ENCODE measurements at regions not wholly inside any gene's neighbourhood (a gene's known extent, or its start where the extent isn't known, plus 50 kb on each side); places are given as distances from the start of the nearest gene placed in this dataset.

- Histone ChIP-seq H3K27me3 (no peaks in the 10 kb centered on the region), H3K4me3 (no peak overlapping the region), H3K4me1 (peaks cover 0 to 15% (median 7%) of the 10 kb centered on the region in 4 donors), H3K9me3 (no peaks in the 10 kb centered on the region), H3K36me3 (no peaks in the 10 kb centered on the region), H3K27ac (no peak overlapping the region)
- WGBS, 2 donors (ENCODE audit: low coverage in 1 of 2): 90% methylated on average over 1 of the region's 1 CpG; no CpG with 5 or more reads in 1 of the 2 donors
- intact Hi-C loops (cut with DNase I; ENCODE audit: low total_unique reads): no loop called here
- TF ChIP-seq CTCF (IDR thresholded peaks at IDR 0.05) (no peak), EP300 (IDR thresholded peaks at IDR 0.05; ENCODE audit: low read depth) (no peak), POLR2A (IDR thresholded peaks at IDR 0.05) (no peak), POLR2AphosphoS5 (IDR thresholded peaks at IDR 0.05) (no peak)
- in situ Hi-C loops (cut with MboI; ENCODE audit: low pct_ligation_motif_present in 1 of 4, low pct_unique_long_range_greater_than_20kb in 1 of 4, low sequenced_read_pairs in 3 of 4): no loop called here
- no peak for DNase-seq
Observed at GRCh38 chr11:112614605-112615004, 346.6 kb upstream of the NCAM1 start.

GRCh38 chr11:112615238-112615637, 346.0 kb upstream of the NCAM1 start:
- intact Hi-C loops (cut with DNase I; ENCODE audit: low total_unique reads) (no loop called here), in situ Hi-C loops (cut with MboI; ENCODE audit: low pct_ligation_motif_present in 1 of 4, low pct_unique_long_range_greater_than_20kb in 1 of 4, low sequenced_read_pairs in 3 of 4) (no loop called here)
- Histone ChIP-seq H3K36me3 (no peaks in the 10 kb centered on the region), H3K27me3 (no peaks in the 10 kb centered on the region), H3K9me3 (no peaks in the 10 kb centered on the region), H3K4me1 (peaks cover 0 to 15% (median 7%) of the 10 kb centered on the region in 4 donors), H3K27ac (no peak overlapping the region), H3K4me3 (no peak overlapping the region)
- no peak for DNase-seq
- no peak for TF ChIP-seq POLR2A (IDR thresholded peaks at IDR 0.05)
- TF ChIP-seq CTCF (IDR thresholded peaks at IDR 0.05): no peak
- no peak for TF ChIP-seq EP300 (IDR thresholded peaks at IDR 0.05; ENCODE audit: low read depth)
- TF ChIP-seq POLR2AphosphoS5 (IDR thresholded peaks at IDR 0.05): no peak

- Histone ChIP-seq H3K4me1 (peaks cover 0 to 15% (median 7%) of the 10 kb centered on the region in 4 donors), H3K9me3 (no peaks in the 10 kb centered on the region), H3K27me3 (no peaks in the 10 kb centered on the region), H3K27ac (no peak overlapping the region), H3K36me3 (no peaks in the 10 kb centered on the region), H3K4me3 (no peak overlapping the region)
- TF ChIP-seq POLR2A (IDR thresholded peaks at IDR 0.05): no peak
- TF ChIP-seq POLR2AphosphoS5 (IDR thresholded peaks at IDR 0.05): no peak
- no peak for TF ChIP-seq CTCF (IDR thresholded peaks at IDR 0.05)
- no peak for TF ChIP-seq EP300 (IDR thresholded peaks at IDR 0.05; ENCODE audit: low read depth)
- in situ Hi-C loops (cut with MboI; ENCODE audit: low pct_ligation_motif_present in 1 of 4, low pct_unique_long_range_greater_than_20kb in 1 of 4, low sequenced_read_pairs in 3 of 4) (no loop called here), intact Hi-C loops (cut with DNase I; ENCODE audit: low total_unique reads) (no loop called here)
- no peak for DNase-seq
Observed at GRCh38 chr11:112615891-112616290, 345.3 kb upstream of the NCAM1 start.

- no peak overlapping the region for H3K4me3 ChIP-seq
- H3K4me1 ChIP-seq: peaks cover 0 to 14% (median 6%) of the 10 kb centered on the region in 4 donors
- no peaks in the 10 kb centered on the region for H3K27me3 ChIP-seq
- DNase-seq: no peak
- in situ Hi-C loops (cut with MboI; ENCODE audit: low pct_ligation_motif_present in 1 of 4, low pct_unique_long_range_greater_than_20kb in 1 of 4, low sequenced_read_pairs in 3 of 4): no loop called here
- H3K27ac ChIP-seq: no peak overlapping the region
- TF ChIP-seq POLR2AphosphoS5 (IDR thresholded peaks at IDR 0.05) (no peak), POLR2A (IDR thresholded peaks at IDR 0.05) (no peak), CTCF (IDR thresholded peaks at IDR 0.05) (no peak), EP300 (IDR thresholded peaks at IDR 0.05; ENCODE audit: low read depth) (no peak)
- no peaks in the 10 kb centered on the region for H3K9me3 ChIP-seq
- H3K36me3 ChIP-seq: no peaks in the 10 kb centered on the region
- WGBS, 2 donors (ENCODE audit: low coverage in 1 of 2): 79 to 86% methylated on average over 2 to 4 of the region's 4 CpGs
- intact Hi-C loops (cut with DNase I; ENCODE audit: low total_unique reads): no loop called here
Observed at GRCh38 chr11:112616327-112617097, 344.7 kb upstream of the NCAM1 start.

Measured in transverse colon (tissue), 4 donors.